HUES48 (cell line): ENCODE measurements at regions not wholly inside any gene's neighbourhood (a gene's known extent, or its start where the extent isn't known, plus 50 kb on each side); places are given as distances from the start of the nearest gene placed in this dataset.
A peak's percentile ranks its signal among the peaks of the same experiment; 100 is the strongest.

Source experiments
- H3K27ac ChIP-seq: one replicate; pipeline ENCODE4 v1.7.0; 2013; ENCODE audit warnings: low read depth, low read length, inconsistent platforms
- H3K27me3 ChIP-seq: 2 replicates; pipeline ENCODE4 v1.6.1; 2013; ENCODE audit warnings: mild to moderate bottlenecking, low read length; ENCODE audit not compliant: control insufficient read depth, insufficient read depth
- H3K36me3 ChIP-seq: 2 replicates; pipeline ENCODE4 v1.6.1; 2013; ENCODE audit warnings: low read length; ENCODE audit not compliant: control insufficient read depth, insufficient read depth
- H3K4me1 ChIP-seq: 2 replicates; pipeline ENCODE4 v1.6.1; 2013; ENCODE audit warnings: mild to moderate bottlenecking, low read length; ENCODE audit not compliant: control insufficient read depth, insufficient read depth
- H3K4me3 ChIP-seq: 2 replicates; pipeline ENCODE4 v1.5.1; 2013; ENCODE audit warnings: mild to moderate bottlenecking, low read depth, low read length
- H3K9ac ChIP-seq: 2 replicates; pipeline ENCODE4 v1.6.1; 2013; ENCODE audit warnings: mild to moderate bottlenecking, low read depth, low read length, moderate library complexity
- H3K9me3 ChIP-seq: 2 replicates; pipeline ENCODE4 v1.6.1; 2013; ENCODE audit warnings: low read length; ENCODE audit not compliant: control insufficient read depth, insufficient read depth

- 0 out of 2 replicates have a peak, but pooled peaks cover 3% of the 10 kb centered on the region for H3K27me3 ChIP-seq
- no peak overlapping the region for H3K9ac ChIP-seq
- H3K27ac ChIP-seq = no peak overlapping the region
- no peaks in the 10 kb centered on the region for H3K9me3 ChIP-seq
- no peak overlapping the region for H3K4me3 ChIP-seq
- no peaks in the 10 kb centered on the region for H3K36me3 ChIP-seq
- peaks cover 6% of the 10 kb centered on the region for H3K4me1 ChIP-seq
These were observed 235.4 kb upstream of the FGF13 start for GRCh38 chrX:138946926-138947325.

- Histone ChIP-seq H3K4me3 (no peak overlapping the region), H3K9ac (no peak overlapping the region), H3K4me1 (peaks cover 12% of the 10 kb centered on the region), H3K27ac (no peak overlapping the region), H3K36me3 (no peaks in the 10 kb centered on the region), H3K27me3 (0 out of 2 replicates have a peak, but pooled peaks cover 3% of the 10 kb centered on the region), H3K9me3 (no peaks in the 10 kb centered on the region)
These were observed 233.7 kb upstream of the FGF13 start for GRCh38 chrX:138945219-138945618.

- H3K27me3 ChIP-seq = no peaks in the 10 kb centered on the region
- H3K9ac ChIP-seq = no peak overlapping the region
- no peaks in the 10 kb centered on the region for H3K9me3 ChIP-seq
- no peak overlapping the region for H3K4me3 ChIP-seq
- no peaks in the 10 kb centered on the region for H3K36me3 ChIP-seq
- peaks cover 12% of the 10 kb centered on the region for H3K4me1 ChIP-seq
- no peak overlapping the region for H3K27ac ChIP-seq
These were observed 227.5 kb upstream of the FGF13 start for GRCh38 chrX:138939038-138939437.

GRCh38 chrX:138938003-138938402, 226.5 kb upstream of the FGF13 start:
- Histone ChIP-seq H3K36me3 (no peaks in the 10 kb centered on the region), H3K27ac (no peak overlapping the region), H3K9ac (no peak overlapping the region), H3K4me3 (no peak overlapping the region), H3K27me3 (no peaks in the 10 kb centered on the region), H3K9me3 (no peaks in the 10 kb centered on the region), H3K4me1 (peaks cover 12% of the 10 kb centered on the region)

GRCh38 chrX:138931212-138931611, 219.7 kb upstream of the FGF13 start:
- Histone ChIP-seq H3K4me1 (no peaks in the 10 kb centered on the region), H3K9me3 (no peaks in the 10 kb centered on the region), H3K36me3 (no peaks in the 10 kb centered on the region), H3K27ac (no peak overlapping the region), H3K27me3 (0 out of 2 replicates have a peak, but pooled peaks cover 5% of the 10 kb centered on the region), H3K4me3 (no peak overlapping the region), H3K9ac (no peak overlapping the region)

- Histone ChIP-seq H3K27me3 (0 out of 2 replicates have a peak, but pooled peaks cover 5% of the 10 kb centered on the region), H3K4me3 (no peak overlapping the region), H3K27ac (no peak overlapping the region), H3K9me3 (no peaks in the 10 kb centered on the region), H3K4me1 (no peaks in the 10 kb centered on the region), H3K9ac (no peak overlapping the region), H3K36me3 (no peaks in the 10 kb centered on the region)
These were observed 219.0 kb upstream of the FGF13 start for GRCh38 chrX:138930583-138930945.

- 0 out of 2 replicates have a peak, but pooled peaks cover 5% of the 10 kb centered on the region for H3K27me3 ChIP-seq
- no peaks in the 10 kb centered on the region for H3K4me1 ChIP-seq
- no peak overlapping the region for H3K9ac ChIP-seq
- no peak overlapping the region for H3K27ac ChIP-seq
- H3K9me3 ChIP-seq = no peaks in the 10 kb centered on the region
- no peaks in the 10 kb centered on the region for H3K36me3 ChIP-seq
- H3K4me3 ChIP-seq = no peak overlapping the region
These were observed 218.5 kb upstream of the FGF13 start for GRCh38 chrX:138929926-138930582.

- H3K4me1 ChIP-seq = no peaks in the 10 kb centered on the region
- no peak overlapping the region for H3K4me3 ChIP-seq
- no peaks in the 10 kb centered on the region for H3K9me3 ChIP-seq
- H3K27ac ChIP-seq = no peak overlapping the region
- no peaks in the 10 kb centered on the region for H3K36me3 ChIP-seq
- no peak overlapping the region for H3K9ac ChIP-seq
- H3K27me3 ChIP-seq = 0 out of 2 replicates have a peak, but pooled peaks cover 5% of the 10 kb centered on the region
These were observed 217.4 kb upstream of the FGF13 start for GRCh38 chrX:138928737-138929459.

GRCh38 chrX:138925330-138925729, 213.8 kb upstream of the FGF13 start:
- H3K9ac ChIP-seq = no peak overlapping the region
- no peaks in the 10 kb centered on the region for H3K36me3 ChIP-seq
- no peaks in the 10 kb centered on the region for H3K4me1 ChIP-seq
- no peaks in the 10 kb centered on the region for H3K9me3 ChIP-seq
- 0 out of 2 replicates have a peak, but pooled peaks cover 5% of the 10 kb centered on the region for H3K27me3 ChIP-seq
- H3K4me3 ChIP-seq = no peak overlapping the region
- peak overlapping the region; percentile 12 for H3K27ac ChIP-seq

GRCh38 chrX:138923805-138924204, 212.3 kb upstream of the FGF13 start:
- H3K9me3 ChIP-seq = no peaks in the 10 kb centered on the region
- H3K4me1 ChIP-seq = no peaks in the 10 kb centered on the region
- no peak overlapping the region for H3K9ac ChIP-seq
- H3K27me3 ChIP-seq = 0 out of 2 replicates have a peak, but pooled peaks cover 4% of the 10 kb centered on the region
- no peak overlapping the region for H3K27ac ChIP-seq
- no peak overlapping the region for H3K4me3 ChIP-seq
- H3K36me3 ChIP-seq = no peaks in the 10 kb centered on the region

- H3K9me3 ChIP-seq = no peaks in the 10 kb centered on the region
- H3K36me3 ChIP-seq = no peaks in the 10 kb centered on the region
- no peak overlapping the region for H3K4me3 ChIP-seq
- H3K27me3 ChIP-seq = no peaks in the 10 kb centered on the region
- H3K9ac ChIP-seq = no peak overlapping the region
- no peaks in the 10 kb centered on the region for H3K4me1 ChIP-seq
- H3K27ac ChIP-seq = no peak overlapping the region
These were observed 209.5 kb upstream of the FGF13 start for GRCh38 chrX:138921031-138921430.
